MCF 10A (cell line): ENCODE measurements at regions not wholly inside any gene's neighbourhood (a gene's known extent, or its start where the extent isn't known, plus 50 kb on each side); places are given as distances from the start of the nearest gene placed in this dataset.

ENCODE experiments used
- BruUV-seq: library from RNA; stranded (reverse); fragments of 400-500 nt; replicated peaks from 2 replicates; lab custom pipeline; 2021; lab: Mats Ljungman, UMichigan
- CTCF ChIA-PET: fragments of 300-600 bp; sonication (Branson Sonifier 250); formaldehyde crosslinking; extraction: SDS; loops from one replicate; lab custom pipeline; 2021; ENCODE audit warnings: antibody characterized with exemption, inconsistent platforms; lab: Yijun Ruan, JAX
- POLR2A ChIA-PET: fragments of 300-600, 350-650 bp; sonication (Branson Sonifier 250); formaldehyde crosslinking; extraction: SDS; loops from one replicate; lab custom pipeline; 2020; ENCODE audit warnings: antibody characterized with exemption, inconsistent platforms; lab: Yijun Ruan, JAX
- DNase-seq: peaks from one replicate; pipeline ENCODE4 v3.0.0-alpha.2; 2018; ENCODE audit not compliant: unreplicated experiment
- H3K27ac Mint-ChIP-seq: one replicate; pipeline ENCODE4 v1.8.0; 2022; ENCODE audit warnings: mild to moderate bottlenecking, low read depth, mixed read lengths; ENCODE audit not compliant: unreplicated experiment
- H3K27me3 Mint-ChIP-seq: one replicate; pipeline ENCODE4 v1.8.0; 2022; ENCODE audit warnings: mixed read lengths; ENCODE audit not compliant: insufficient read depth, unreplicated experiment
- H3K36me3 Mint-ChIP-seq: one replicate; pipeline ENCODE4 v1.8.0; 2022; ENCODE audit warnings: mild to moderate bottlenecking, moderate library complexity, mixed read lengths; ENCODE audit not compliant: insufficient read depth, unreplicated experiment
- H3K4me1 Mint-ChIP-seq: one replicate; pipeline ENCODE4 v1.8.0; 2022; ENCODE audit warnings: mixed read lengths; ENCODE audit not compliant: insufficient read depth, unreplicated experiment
- H3K4me3 Mint-ChIP-seq: one replicate; pipeline ENCODE4 v1.8.0; 2022; ENCODE audit warnings: mild to moderate bottlenecking, moderate library complexity, mixed read lengths; ENCODE audit not compliant: unreplicated experiment
- H3K9me3 Mint-ChIP-seq: one replicate; pipeline ENCODE4 v1.8.0; 2022; ENCODE audit warnings: mixed read lengths; ENCODE audit not compliant: unreplicated experiment
- intact Hi-C: fragments of 100-400 bp; cut with micrococcal nuclease; formaldehyde crosslinking; loops from 2 replicates; pipeline ENCODE4 v1.14.1; 2022
- TF ChIP-seq, protein P1 (sequence below): fragments of 200-600 bp; IDR thresholded peaks from one replicate; pipeline ENCODE4 v1.8.0; 2022; ENCODE audit warnings: antibody characterized with exemption, mild to moderate bottlenecking; ENCODE audit not compliant: unreplicated experiment

DNA sequence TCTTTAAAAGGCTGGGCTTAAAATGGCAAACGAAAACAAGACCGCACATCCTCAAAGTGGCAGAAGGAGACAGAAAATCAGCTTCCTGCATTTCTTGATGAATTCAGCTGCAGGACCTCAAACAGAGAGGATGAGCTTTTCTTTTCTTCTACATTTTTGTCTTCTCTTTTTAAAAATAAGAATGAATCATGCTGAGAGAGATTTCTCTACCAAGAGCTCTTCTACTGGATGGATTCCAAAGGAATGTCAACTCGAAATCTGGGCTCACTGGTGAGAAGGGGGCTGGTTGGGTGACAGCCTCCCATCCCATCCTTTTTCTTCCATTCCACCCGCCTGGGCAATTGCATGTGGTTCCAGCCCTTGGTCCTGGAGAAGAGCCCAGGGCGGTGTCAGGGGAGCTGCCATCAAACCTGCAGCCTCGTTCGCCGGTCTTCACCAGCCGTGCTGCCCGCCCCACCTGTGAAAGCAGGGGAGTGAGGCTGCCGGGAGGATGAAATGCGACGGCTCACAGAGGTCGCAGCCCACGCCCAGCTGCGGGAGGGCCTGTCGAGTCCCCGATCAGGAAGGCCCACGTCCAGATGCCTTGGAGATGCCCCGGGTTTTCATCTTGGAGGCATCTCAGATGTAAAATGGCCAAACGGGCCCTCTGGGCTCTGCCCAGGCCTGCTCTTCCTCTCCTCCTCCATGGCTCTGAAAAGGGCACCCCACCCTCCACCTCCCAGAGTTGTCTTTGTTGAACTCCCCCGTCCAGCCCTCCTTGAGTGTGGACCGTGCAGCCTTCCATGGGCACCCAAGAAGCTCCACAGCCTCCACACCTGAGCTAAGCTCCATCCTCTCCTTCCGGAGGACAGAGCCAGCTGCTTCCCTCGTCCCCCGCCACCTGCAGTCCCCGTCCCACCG is 121.9 kb downstream of the FOXL1 start:
- no peaks in the 10 kb centered on the region for H3K36me3 Mint-ChIP-seq
- no peak overlapping the region for H3K4me3 Mint-ChIP-seq
- BruUV-seq: no TSS peak
- no peaks in the 10 kb centered on the region for H3K4me1 Mint-ChIP-seq
- no peaks in the 10 kb centered on the region for H3K27me3 Mint-ChIP-seq
- DNase-seq: no peak
- intact Hi-C loops: no loop called here
- CTCF ChIA-PET: interaction anchor here (0.6 to 0.7 kb wide), 3 partner anchors 101 to 484 kb away, joined by 3 to 5 read pairs (median 3); no protein-coding TSS in a partner anchor
- no peaks in the 10 kb centered on the region for H3K9me3 Mint-ChIP-seq
- H3K27ac Mint-ChIP-seq: no peak overlapping the region
- TF ChIP-seq, protein P1, sequence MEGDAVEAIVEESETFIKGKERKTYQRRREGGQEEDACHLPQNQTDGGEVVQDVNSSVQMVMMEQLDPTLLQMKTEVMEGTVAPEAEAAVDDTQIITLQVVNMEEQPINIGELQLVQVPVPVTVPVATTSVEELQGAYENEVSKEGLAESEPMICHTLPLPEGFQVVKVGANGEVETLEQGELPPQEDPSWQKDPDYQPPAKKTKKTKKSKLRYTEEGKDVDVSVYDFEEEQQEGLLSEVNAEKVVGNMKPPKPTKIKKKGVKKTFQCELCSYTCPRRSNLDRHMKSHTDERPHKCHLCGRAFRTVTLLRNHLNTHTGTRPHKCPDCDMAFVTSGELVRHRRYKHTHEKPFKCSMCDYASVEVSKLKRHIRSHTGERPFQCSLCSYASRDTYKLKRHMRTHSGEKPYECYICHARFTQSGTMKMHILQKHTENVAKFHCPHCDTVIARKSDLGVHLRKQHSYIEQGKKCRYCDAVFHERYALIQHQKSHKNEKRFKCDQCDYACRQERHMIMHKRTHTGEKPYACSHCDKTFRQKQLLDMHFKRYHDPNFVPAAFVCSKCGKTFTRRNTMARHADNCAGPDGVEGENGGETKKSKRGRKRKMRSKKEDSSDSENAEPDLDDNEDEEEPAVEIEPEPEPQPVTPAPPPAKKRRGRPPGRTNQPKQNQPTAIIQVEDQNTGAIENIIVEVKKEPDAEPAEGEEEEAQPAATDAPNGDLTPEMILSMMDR: no peak
- POLR2A ChIA-PET: interaction anchor here (0.6 kb wide), 1 partner anchor 235 kb away, joined by 3 read pairs; no protein-coding TSS in a partner anchor

DNA sequence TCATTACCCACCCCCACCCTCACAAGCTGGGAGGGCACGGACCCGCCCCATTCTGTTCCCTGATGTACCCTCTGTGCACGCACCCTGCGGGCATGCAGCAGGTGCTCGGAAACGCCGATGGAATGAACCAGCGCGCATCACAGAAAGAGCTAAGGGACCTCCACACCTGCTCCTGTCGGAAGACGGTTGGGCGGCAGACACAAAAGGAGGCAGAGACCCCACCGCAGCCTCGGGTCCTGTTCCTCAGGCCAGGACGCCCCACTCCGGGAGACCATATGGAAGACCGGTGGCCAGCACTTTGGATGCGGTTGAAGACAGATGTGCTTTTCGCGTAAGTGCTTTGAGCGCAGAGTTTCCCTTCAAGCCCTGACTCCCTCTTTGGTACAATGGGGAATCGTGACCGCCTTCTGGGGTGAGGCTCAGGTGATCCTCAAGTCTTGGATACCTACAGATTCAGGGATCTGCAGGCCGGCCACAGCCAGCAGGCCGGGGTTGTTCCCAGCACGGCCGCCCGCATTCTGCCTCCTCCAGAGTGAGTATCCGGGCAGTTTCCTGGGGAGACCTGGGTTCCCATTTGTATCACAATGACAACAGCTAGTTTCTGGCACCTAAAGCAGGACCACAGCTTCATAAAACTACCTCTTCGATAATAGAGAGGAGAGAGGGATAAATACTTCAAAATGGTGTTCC is 123.1 kb downstream of the FOXL1 start:
- CTCF ChIA-PET: interaction anchor here (0.5 kb wide), 1 partner anchor 31 kb away, joined by 3 read pairs; no protein-coding TSS in a partner anchor
- POLR2A ChIA-PET: no interaction called here
- H3K4me3 Mint-ChIP-seq: no peak overlapping the region

DNA sequence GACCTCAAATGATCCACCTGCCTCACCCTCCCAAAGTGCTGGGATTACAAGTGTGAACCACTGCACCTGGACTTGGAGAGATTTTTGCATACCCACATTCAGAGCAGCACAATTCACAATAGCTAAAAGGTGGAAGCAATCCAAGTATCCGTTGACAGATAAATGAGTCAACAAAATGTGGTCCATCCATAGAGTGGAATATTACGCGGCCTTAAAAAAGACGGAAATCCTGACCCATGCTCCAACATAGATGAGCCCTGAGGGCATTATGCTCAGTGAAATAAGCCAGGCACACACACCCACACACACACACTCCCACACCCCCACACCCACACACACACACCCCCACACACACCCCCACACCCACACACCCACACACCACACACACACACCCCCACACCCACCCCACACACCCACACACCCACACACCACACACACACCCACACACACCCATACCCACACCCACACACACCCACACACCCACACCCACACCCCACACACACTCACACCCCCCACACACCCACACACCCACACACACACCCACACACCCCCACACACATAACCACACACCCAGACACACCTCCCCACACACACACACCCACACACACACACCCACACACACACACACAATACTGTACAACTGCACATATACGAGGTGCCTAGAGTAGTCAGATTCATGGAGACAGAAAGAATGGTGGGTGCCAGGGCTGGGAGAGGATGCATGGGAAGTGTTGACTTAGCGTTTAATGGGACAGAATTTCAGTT is 124.7 kb downstream of the FOXL1 start:
- intact Hi-C loops: no loop called here
- no peak for DNase-seq
- Mint-ChIP-seq H3K27me3 (no peaks in the 10 kb centered on the region), H3K36me3 (no peaks in the 10 kb centered on the region), H3K4me3 (no peak overlapping the region), H3K9me3 (no peaks in the 10 kb centered on the region), H3K27ac (no peak overlapping the region), H3K4me1 (no peaks in the 10 kb centered on the region)
- BruUV-seq: no TSS peak
- ChIA-PET CTCF (no interaction called here), POLR2A (no interaction called here)
- TF ChIP-seq, protein P1: no peak

More for the DNA sequence above, 123.1 kb downstream of the FOXL1 start:
- Mint-ChIP-seq H3K27me3 (no peaks in the 10 kb centered on the region), H3K27ac (no peak overlapping the region), H3K36me3 (no peaks in the 10 kb centered on the region), H3K4me1 (no peaks in the 10 kb centered on the region), H3K9me3 (no peaks in the 10 kb centered on the region)
- no TSS peak for BruUV-seq
- DNase-seq: no peak
- TF ChIP-seq, protein P1: no peak
- intact Hi-C loops: no loop called here
